ENCODE measurements at regions not wholly inside any gene's neighbourhood (a gene's known extent, or its start where the extent isn't known, plus 50 kb on each side); places are given as distances from the start of the nearest gene placed in this dataset.
"Not testable (repeated sequence)": the region's sequence is repeated elsewhere in the genome, so short reads cannot be mapped to it uniquely, and the experiment has no call there.

DNA sequence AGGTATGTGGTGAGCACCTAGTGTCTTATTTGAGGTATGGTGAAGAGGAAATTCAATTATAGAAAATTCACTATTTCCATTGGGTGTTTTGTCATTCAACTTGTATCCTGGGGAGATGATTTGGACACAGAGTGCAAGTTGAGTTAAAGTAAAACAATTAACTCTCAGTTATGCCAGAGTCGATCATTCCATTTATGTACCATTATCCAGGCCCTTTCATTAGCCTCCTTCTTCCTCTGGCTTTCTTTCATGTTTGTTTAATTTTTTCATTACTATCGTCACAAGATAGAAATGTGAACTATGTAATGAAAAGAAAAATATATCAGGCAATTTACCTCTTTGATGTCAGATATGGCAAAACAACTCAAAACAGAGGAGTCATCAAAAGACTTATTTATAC lies 1347.2 kb upstream of the NUDT12 start:
- H3K36me3 ChIP-seq (ENCODE audit: control insufficient read depth, insufficient read depth, low read length), result no peaks in the 10 kb centered on the region
- no CpG with 5 or more reads among the region's 2 CpGs for WGBS (ENCODE audit: insufficient coverage)
- H3K27ac ChIP-seq (ENCODE audit: low read length), result no peak overlapping the region
- no peak overlapping the region for H3K4me3 ChIP-seq (ENCODE audit: low read length)
- no peak for DNase-seq
- H3K9me3 ChIP-seq (replicated peaks; ENCODE audit: control insufficient read depth, low read depth, low read length), result no peaks in the 10 kb centered on the region
- no peaks in the 10 kb centered on the region for H3K27me3 ChIP-seq (ENCODE audit: control insufficient read depth, insufficient read depth, low read length)
- H3K4me1 ChIP-seq (ENCODE audit: control insufficient read depth, insufficient read depth, low read length), result no peaks in the 10 kb centered on the region

DNA sequence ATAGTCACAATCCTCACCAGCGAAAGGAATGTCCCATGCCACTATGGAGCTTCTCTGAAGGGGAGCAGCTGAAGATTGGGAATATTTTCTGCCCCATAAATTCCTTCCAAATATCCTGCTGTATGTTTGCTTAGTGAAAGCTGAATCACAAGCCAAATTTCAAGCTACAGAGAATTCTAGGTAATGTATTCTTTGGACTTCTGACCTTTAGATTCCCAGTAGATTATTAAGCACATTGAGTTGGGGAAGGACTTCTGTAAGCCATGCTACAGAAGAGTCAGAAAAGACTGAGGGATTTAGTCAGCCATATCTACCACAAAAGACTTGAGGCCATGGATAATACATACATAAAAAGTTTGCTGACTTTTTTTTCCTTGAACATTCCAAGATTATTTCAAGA lies 1342.0 kb upstream of the NUDT12 start:
- no CpG with 5 or more reads among the region's 1 CpG for WGBS (ENCODE audit: insufficient coverage)
- Histone ChIP-seq H3K4me1 (ENCODE audit: control insufficient read depth, insufficient read depth, low read length) (no peaks in the 10 kb centered on the region), H3K4me3 (ENCODE audit: low read length) (no peak overlapping the region), H3K27me3 (ENCODE audit: control insufficient read depth, insufficient read depth, low read length) (no peaks in the 10 kb centered on the region), H3K36me3 (ENCODE audit: control insufficient read depth, insufficient read depth, low read length) (no peaks in the 10 kb centered on the region), H3K9me3 (replicated peaks; ENCODE audit: control insufficient read depth, low read depth, low read length) (no peaks in the 10 kb centered on the region), H3K27ac (ENCODE audit: low read length) (no peak overlapping the region)
- no peak for DNase-seq

DNA sequence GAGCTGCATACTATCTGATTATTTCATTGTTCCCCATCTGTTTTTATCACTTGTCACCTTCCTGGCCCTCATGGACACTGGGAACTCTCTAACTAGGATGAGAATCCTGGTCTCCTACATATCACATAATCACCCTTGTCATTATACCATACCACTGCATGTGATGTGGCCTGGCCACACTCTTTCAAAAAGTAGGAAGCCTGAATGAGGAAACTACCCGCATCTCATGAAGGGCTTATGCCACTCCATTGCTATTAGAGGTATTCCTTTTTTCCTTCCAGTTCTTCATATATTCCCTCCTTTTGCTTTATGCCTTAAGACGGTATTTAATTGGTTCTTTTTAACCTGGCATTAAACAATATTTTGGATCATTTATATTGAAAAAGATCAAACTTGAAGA lies 1341.4 kb upstream of the NUDT12 start:
- Histone ChIP-seq H3K4me3 (ENCODE audit: low read length) (no peak overlapping the region), H3K4me1 (ENCODE audit: control insufficient read depth, insufficient read depth, low read length) (no peaks in the 10 kb centered on the region), H3K36me3 (ENCODE audit: control insufficient read depth, insufficient read depth, low read length) (no peaks in the 10 kb centered on the region), H3K27me3 (ENCODE audit: control insufficient read depth, insufficient read depth, low read length) (no peaks in the 10 kb centered on the region), H3K9me3 (replicated peaks; ENCODE audit: control insufficient read depth, low read depth, low read length) (no peaks in the 10 kb centered on the region), H3K27ac (ENCODE audit: low read length) (no peak overlapping the region)
- no CpG with 5 or more reads among the region's 2 CpGs for WGBS (ENCODE audit: insufficient coverage)
- no peak for DNase-seq

DNA sequence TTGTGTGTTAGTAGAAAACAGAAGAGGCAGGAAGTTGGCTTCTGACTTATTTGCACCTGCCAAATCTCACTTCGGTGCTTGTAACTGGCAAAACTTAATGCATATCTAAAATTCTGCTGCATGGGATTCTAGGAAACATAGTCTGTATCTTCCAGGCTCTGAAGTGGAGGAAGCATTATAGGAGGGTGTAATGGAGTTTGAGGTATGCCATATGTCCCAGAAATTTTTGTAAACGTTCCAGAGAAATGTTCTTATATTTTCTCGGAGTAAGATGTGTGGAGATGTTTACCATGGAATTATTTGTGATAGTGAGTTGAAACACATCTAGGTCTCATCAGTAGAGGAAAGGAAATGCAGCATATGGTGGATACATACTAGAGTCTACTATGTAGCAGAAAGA lies 1329.0 kb upstream of the NUDT12 start:
- peak; percentile 9 for DNase-seq
- no peak overlapping the region for H3K4me3 ChIP-seq (ENCODE audit: low read length)
- 20% methylated on average over 1 of the region's 3 CpGs for WGBS (ENCODE audit: insufficient coverage)
- no peaks in the 10 kb centered on the region for H3K27me3 ChIP-seq (ENCODE audit: control insufficient read depth, insufficient read depth, low read length)
- no peaks in the 10 kb centered on the region for H3K36me3 ChIP-seq (ENCODE audit: control insufficient read depth, insufficient read depth, low read length)
- H3K27ac ChIP-seq (ENCODE audit: low read length), result no peak overlapping the region
- H3K9me3 ChIP-seq (replicated peaks; ENCODE audit: control insufficient read depth, low read depth, low read length), result no peaks in the 10 kb centered on the region
- H3K4me1 ChIP-seq (ENCODE audit: control insufficient read depth, insufficient read depth, low read length), result no peaks in the 10 kb centered on the region

DNA sequence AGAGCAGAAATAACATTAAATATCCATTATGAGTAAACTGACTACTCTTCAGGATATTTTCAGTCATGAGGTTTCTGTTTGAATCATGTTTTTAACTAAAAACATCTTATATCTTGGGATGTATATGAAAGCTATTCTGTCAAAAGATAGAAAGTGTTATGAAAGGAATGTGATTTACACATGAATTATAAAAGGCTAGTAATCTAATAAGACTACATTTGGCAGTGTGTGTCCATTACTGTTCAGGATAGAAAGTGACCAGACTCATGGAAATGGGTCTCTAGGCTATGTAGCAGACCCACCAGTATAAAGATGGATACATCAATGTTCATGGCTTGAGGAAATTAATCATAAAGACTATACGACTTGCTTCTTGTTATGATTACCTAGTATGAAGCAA lies 1328.2 kb upstream of the NUDT12 start:
- Histone ChIP-seq H3K27me3 (ENCODE audit: control insufficient read depth, insufficient read depth, low read length) (no peaks in the 10 kb centered on the region), H3K4me3 (ENCODE audit: low read length) (no peak overlapping the region), H3K9me3 (replicated peaks; ENCODE audit: control insufficient read depth, low read depth, low read length) (no peaks in the 10 kb centered on the region), H3K27ac (ENCODE audit: low read length) (no peak overlapping the region), H3K36me3 (ENCODE audit: control insufficient read depth, insufficient read depth, low read length) (no peaks in the 10 kb centered on the region), H3K4me1 (ENCODE audit: control insufficient read depth, insufficient read depth, low read length) (no peaks in the 10 kb centered on the region)
- no CpG with 5 or more reads among the region's 1 CpG for WGBS (ENCODE audit: insufficient coverage)
- no peak for DNase-seq

DNA sequence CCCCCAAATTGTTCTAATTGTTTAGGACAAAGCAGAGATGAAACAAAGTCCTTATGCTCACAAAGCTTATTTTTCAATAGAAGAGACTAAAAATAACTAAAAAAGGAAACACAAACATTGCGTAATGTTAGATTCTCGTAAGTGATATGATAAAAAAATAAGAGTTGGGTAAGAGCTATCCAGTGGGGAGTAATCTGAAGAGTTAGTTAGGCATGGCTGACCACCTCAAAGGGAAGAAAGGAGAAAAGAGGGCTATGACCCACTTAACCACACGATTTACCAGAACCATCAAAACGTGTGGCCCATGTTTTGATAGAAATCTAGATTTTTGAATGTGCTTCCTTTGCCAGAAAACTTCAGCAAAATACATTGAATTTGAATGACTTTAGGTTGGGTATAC lies 1296.8 kb upstream of the NUDT12 start:
- Histone ChIP-seq H3K27ac (ENCODE audit: low read length) (no peak overlapping the region), H3K9me3 (replicated peaks; ENCODE audit: control insufficient read depth, low read depth, low read length) (no peaks in the 10 kb centered on the region), H3K4me3 (ENCODE audit: low read length) (no peak overlapping the region), H3K4me1 (ENCODE audit: control insufficient read depth, insufficient read depth, low read length) (no peaks in the 10 kb centered on the region), H3K36me3 (ENCODE audit: control insufficient read depth, insufficient read depth, low read length) (no peaks in the 10 kb centered on the region), H3K27me3 (ENCODE audit: control insufficient read depth, insufficient read depth, low read length) (no peaks in the 10 kb centered on the region)
- DNase-seq, result no peak
- no CpG with 5 or more reads among the region's 4 CpGs for WGBS (ENCODE audit: insufficient coverage)

DNA sequence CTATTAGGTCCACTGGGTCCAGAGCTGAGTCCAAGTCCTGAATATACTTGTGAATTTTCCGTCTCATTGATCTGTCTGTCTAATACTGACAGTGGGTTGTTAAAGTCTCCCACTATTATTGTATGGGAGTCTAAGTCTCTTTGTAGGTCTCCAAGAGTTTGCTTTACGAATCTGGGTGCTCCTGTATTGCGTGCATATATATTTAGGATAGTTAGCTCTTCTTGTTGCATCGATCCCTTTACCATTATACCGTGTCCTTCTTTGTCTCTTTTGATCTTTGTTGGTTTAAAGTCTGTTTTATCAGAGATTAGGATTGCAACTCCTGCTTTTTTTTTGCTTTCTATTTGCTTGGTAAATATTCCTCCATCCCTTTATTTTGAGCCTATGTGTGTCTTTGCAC lies 1289.5 kb upstream of the NUDT12 start:
- not testable (repeated sequence) for H3K27ac ChIP-seq (ENCODE audit: low read length); H3K9me3 ChIP-seq (replicated peaks; ENCODE audit: control insufficient read depth, low read depth, low read length); H3K4me1 ChIP-seq (ENCODE audit: control insufficient read depth, insufficient read depth, low read length); H3K27me3 ChIP-seq (ENCODE audit: control insufficient read depth, insufficient read depth, low read length); H3K4me3 ChIP-seq (ENCODE audit: low read length); DNase-seq; H3K36me3 ChIP-seq (ENCODE audit: control insufficient read depth, insufficient read depth, low read length)
- 100% methylated on average over 1 of the region's 5 CpGs for WGBS (ENCODE audit: insufficient coverage)

DNA sequence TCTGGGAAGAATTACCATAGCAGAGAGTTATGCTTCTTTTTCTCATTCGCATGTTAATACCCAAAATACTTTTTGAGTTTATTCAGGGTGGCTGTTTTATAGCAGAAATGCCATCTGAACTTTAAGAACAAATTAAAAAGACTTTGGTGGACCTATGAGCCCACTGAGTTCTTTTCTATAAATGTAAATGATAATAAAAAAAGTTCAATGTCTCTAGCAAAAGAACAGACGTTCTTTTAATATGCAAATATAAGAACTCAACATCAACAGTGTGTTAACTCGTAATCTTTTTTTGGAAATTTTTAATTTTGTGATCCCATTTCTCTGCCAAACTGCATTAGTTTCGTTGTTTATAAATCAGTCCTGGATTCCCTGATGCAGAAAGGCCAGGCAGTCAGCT lies 1283.0 kb upstream of the NUDT12 start:
- no CpG with 5 or more reads among the region's 4 CpGs for WGBS (ENCODE audit: insufficient coverage)
- no peaks in the 10 kb centered on the region for H3K9me3 ChIP-seq (replicated peaks; ENCODE audit: control insufficient read depth, low read depth, low read length)
- H3K27ac ChIP-seq (ENCODE audit: low read length), result no peak overlapping the region
- H3K4me3 ChIP-seq (ENCODE audit: low read length), result no peak overlapping the region
- no peaks in the 10 kb centered on the region for H3K36me3 ChIP-seq (ENCODE audit: control insufficient read depth, insufficient read depth, low read length)
- no peaks in the 10 kb centered on the region for H3K4me1 ChIP-seq (ENCODE audit: control insufficient read depth, insufficient read depth, low read length)
- H3K27me3 ChIP-seq (ENCODE audit: control insufficient read depth, insufficient read depth, low read length), result no peaks in the 10 kb centered on the region
- no peak for DNase-seq

DNA sequence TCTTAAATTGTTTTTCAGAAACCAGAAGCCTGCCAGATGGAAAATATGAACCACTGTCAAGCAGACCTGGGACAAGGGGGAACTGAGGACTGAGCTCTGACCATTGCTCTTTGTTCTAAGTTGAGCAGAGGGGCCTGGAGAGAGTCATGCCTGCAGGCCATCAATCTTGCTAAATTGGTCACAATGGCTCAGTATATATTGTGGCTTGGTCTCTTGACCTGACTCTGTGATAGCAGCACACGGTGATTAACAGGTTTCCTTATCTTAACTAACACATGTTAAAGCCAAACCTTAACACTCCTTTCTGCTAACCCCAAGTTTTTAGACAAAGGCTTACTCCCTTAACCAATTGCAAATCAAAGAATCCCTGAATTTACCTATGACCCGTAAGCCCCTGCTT lies 1281.2 kb upstream of the NUDT12 start:
- DNase-seq, result no peak
- H3K4me3 ChIP-seq (ENCODE audit: low read length), result no peak overlapping the region
- H3K36me3 ChIP-seq (ENCODE audit: control insufficient read depth, insufficient read depth, low read length), result no peaks in the 10 kb centered on the region
- no peaks in the 10 kb centered on the region for H3K4me1 ChIP-seq (ENCODE audit: control insufficient read depth, insufficient read depth, low read length)
- H3K9me3 ChIP-seq (replicated peaks; ENCODE audit: control insufficient read depth, low read depth, low read length), result no peaks in the 10 kb centered on the region
- no peak overlapping the region for H3K27ac ChIP-seq (ENCODE audit: low read length)
- 50% methylated on average over 1 of the region's 2 CpGs for WGBS (ENCODE audit: insufficient coverage)
- H3K27me3 ChIP-seq (ENCODE audit: control insufficient read depth, insufficient read depth, low read length), result no peaks in the 10 kb centered on the region

DNA sequence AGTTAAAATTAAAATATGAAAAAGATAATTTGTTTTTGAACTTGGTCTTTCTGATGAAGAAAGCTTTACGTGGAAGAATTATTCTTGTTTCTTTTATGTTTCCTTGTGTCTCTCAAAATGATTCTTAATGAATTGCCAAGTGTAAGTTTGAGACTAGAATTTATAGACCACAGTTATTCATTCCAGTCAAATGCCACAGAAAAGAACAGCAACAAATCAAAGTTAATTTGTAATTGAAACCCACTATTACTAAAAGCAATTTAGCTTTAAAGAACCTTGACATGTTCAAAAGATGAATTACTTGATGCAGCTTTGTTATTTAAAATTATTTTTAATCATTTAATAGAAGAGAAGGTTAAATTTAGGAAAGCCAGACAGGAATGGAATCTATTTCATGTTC lies 1277.7 kb upstream of the NUDT12 start:
- Histone ChIP-seq H3K4me3 (ENCODE audit: low read length) (no peak overlapping the region), H3K27me3 (ENCODE audit: control insufficient read depth, insufficient read depth, low read length) (no peaks in the 10 kb centered on the region), H3K9me3 (replicated peaks; ENCODE audit: control insufficient read depth, low read depth, low read length) (no peaks in the 10 kb centered on the region), H3K27ac (ENCODE audit: low read length) (no peak overlapping the region), H3K36me3 (ENCODE audit: control insufficient read depth, insufficient read depth, low read length) (no peaks in the 10 kb centered on the region), H3K4me1 (ENCODE audit: control insufficient read depth, insufficient read depth, low read length) (no peaks in the 10 kb centered on the region)
- no peak for DNase-seq
- no CpG with 5 or more reads among the region's 1 CpG for WGBS (ENCODE audit: insufficient coverage)

DNA sequence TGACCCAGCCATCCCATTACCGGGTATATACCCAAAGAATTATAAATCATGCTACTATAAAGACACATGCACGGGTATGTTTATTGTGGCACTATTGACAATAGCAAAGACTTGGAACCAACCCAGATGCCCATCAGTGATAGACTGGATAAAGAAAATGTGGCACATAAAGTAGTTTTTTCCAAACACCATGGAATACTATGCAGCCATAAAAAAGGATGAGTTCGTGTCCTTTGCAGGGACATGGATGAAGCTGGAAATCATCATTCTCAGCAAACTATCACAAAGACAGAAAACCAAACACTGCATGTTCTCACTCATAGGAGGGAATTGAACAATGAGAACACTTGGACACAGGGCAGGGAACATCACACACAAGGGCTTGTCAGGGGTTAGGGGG lies 1268.9 kb upstream of the NUDT12 start:
- DNase-seq; H3K4me3 ChIP-seq (ENCODE audit: low read length); H3K27ac ChIP-seq (ENCODE audit: low read length); H3K9me3 ChIP-seq (replicated peaks; ENCODE audit: control insufficient read depth, low read depth, low read length); H3K4me1 ChIP-seq (ENCODE audit: control insufficient read depth, insufficient read depth, low read length); H3K27me3 ChIP-seq (ENCODE audit: control insufficient read depth, insufficient read depth, low read length); H3K36me3 ChIP-seq (ENCODE audit: control insufficient read depth, insufficient read depth, low read length): not testable (repeated sequence)
- WGBS (ENCODE audit: insufficient coverage), result no CpG with 5 or more reads among the region's 3 CpGs

All from muscle of leg (tissue), 3 donors.